GM12873 (cell line): ENCODE measurements at regions not wholly inside any gene's neighbourhood (a gene's known extent, or its start where the extent isn't known, plus 50 kb on each side); places are given as distances from the start of the nearest gene placed in this dataset.

Experiments
- CTCF ChIP-seq: IDR thresholded peaks from 2 replicates; pipeline ENCODE4 v1.5.1; 2012; ENCODE audit warnings: low read depth, mild to moderate bottlenecking, moderate library complexity, low read length, control low read depth; ENCODE audit not compliant: insufficient read depth; ENCODE audit errors: missing control alignments

- TF ChIP-seq CTCF = no peak
Observed at GRCh38 chr6:82641677-82642076, 278.1 kb downstream of the TPBG start.

GRCh38 chr6:82645536-82646230 lies 282.1 kb downstream of the TPBG start:
- no peak for TF ChIP-seq CTCF

- TF ChIP-seq CTCF = no peak
Observed at GRCh38 chr6:82646231-82646615, 282.6 kb downstream of the TPBG start.

- TF ChIP-seq CTCF = no peak
Observed at GRCh38 chr6:82651845-82652335, 288.3 kb downstream of the TPBG start.

GRCh38 chr6:82679232-82679631 lies 315.6 kb downstream of the TPBG start:
- no peak for TF ChIP-seq CTCF

GRCh38 chr6:82680192-82680591 lies 316.6 kb downstream of the TPBG start:
- TF ChIP-seq CTCF = no peak

- TF ChIP-seq CTCF = no peak
Observed at GRCh38 chr6:82681119-82681714, 317.6 kb downstream of the TPBG start.
